GM12891 (cell line): ENCODE measurements at regions not wholly inside any gene's neighbourhood (a gene's known extent, or its start where the extent isn't known, plus 50 kb on each side); places are given as distances from the start of the nearest gene placed in this dataset.

Experiments
- PAX5 ChIP-seq: IDR thresholded peaks from 2 replicates; pipeline ENCODE4 v1.6.1; 2011; ENCODE audit warnings: low read length, moderate library complexity, mild to moderate bottlenecking; ENCODE audit not compliant: insufficient read depth, severe bottlenecking
- POLR2A ChIP-seq: IDR thresholded peaks from 2 replicates; pipeline ENCODE4 v1.6.1; 2011; ENCODE audit warnings: low read depth, low read length, control low read depth
- POLR2AphosphoS5 ChIP-seq: IDR thresholded peaks from 2 replicates; pipeline ENCODE4 v1.6.1; 2011; ENCODE audit warnings: low read depth, low read length, control low read depth
- POU2F2 ChIP-seq: IDR thresholded peaks from 2 replicates; pipeline ENCODE4 v1.6.1; 2011; ENCODE audit warnings: low read depth, mild to moderate bottlenecking, control low read depth, low read length, moderate library complexity
- TAF1 ChIP-seq: IDR thresholded peaks from 2 replicates; pipeline ENCODE4 v1.6.1; 2011; ENCODE audit warnings: low read depth, low read length, control low read depth

DNA sequence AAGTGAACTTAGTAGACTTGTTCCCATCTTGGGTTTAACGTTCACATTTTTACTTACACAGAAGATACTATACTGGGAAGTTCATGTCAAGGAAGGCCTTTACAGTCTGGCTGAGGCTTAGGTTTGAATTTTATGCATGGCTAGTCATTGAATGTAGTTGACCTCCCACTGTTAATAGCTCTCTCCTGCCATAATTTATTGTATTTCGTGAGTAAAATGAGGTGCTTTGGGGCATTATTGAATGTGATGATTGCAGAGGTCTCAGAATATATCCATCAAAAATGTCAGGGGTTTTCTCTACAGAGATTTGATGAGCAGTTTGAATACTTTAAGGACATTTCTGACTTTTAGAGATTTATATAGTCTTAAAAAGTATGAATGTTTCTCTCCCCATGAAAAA lies 356.6 kb upstream of the GRM7 start:
- TF ChIP-seq POLR2AphosphoS5 (no peak), POLR2A (no peak), POU2F2 (no peak), TAF1 (no peak), PAX5 (no peak)
